ENCODE measurements at regions not wholly inside any gene's neighbourhood (a gene's known extent, or its start where the extent isn't known, plus 50 kb on each side); places are given as distances from the start of the nearest gene placed in this dataset.

GRCh38 chr2:181312515-181312927 lies 144.7 kb upstream of the ITGA4 start:
- DNase-seq (ENCODE audit: low read depth, low spot score), result no peak
- no peak overlapping the region for H3K4me3 ChIP-seq (ENCODE audit: low read length)

- H3K4me3 ChIP-seq (ENCODE audit: low read length), result no peak overlapping the region
- DNase-seq (ENCODE audit: low read depth, low spot score), result no peak
Measured at GRCh38 chr2:181313845-181314244, 143.3 kb upstream of the ITGA4 start.

GRCh38 chr2:181314551-181314950 lies 142.6 kb upstream of the ITGA4 start:
- H3K4me3 ChIP-seq (ENCODE audit: low read length), result no peak overlapping the region
- no peak for DNase-seq (ENCODE audit: low read depth, low spot score)

- H3K4me3 ChIP-seq (ENCODE audit: low read length), result no peak overlapping the region
- DNase-seq (ENCODE audit: low read depth, low spot score), result no peak
Measured at GRCh38 chr2:181317511-181317910, 139.7 kb upstream of the ITGA4 start.

GRCh38 chr2:181318504-181319280 lies 138.5 kb upstream of the ITGA4 start:
- no peak for DNase-seq (ENCODE audit: low read depth, low spot score)
- H3K4me3 ChIP-seq (ENCODE audit: low read length), result no peak overlapping the region

GRCh38 chr2:181319286-181319685 lies 137.9 kb upstream of the ITGA4 start:
- no peak overlapping the region for H3K4me3 ChIP-seq (ENCODE audit: low read length)

GRCh38 chr2:181320638-181321037 lies 136.5 kb upstream of the ITGA4 start:
- no peak for DNase-seq (ENCODE audit: low read depth, low spot score)

More at GRCh38 chr2:181319286-181319685, 137.9 kb upstream of the ITGA4 start:
- no peak for DNase-seq (ENCODE audit: low read depth, low spot score)

GRCh38 chr2:181324912-181325311 lies 132.3 kb upstream of the ITGA4 start:
- H3K4me3 ChIP-seq (ENCODE audit: low read length), result no peak overlapping the region
- no peak for DNase-seq (ENCODE audit: low read depth, low spot score)

More at GRCh38 chr2:181320638-181321037, 136.5 kb upstream of the ITGA4 start:
- H3K4me3 ChIP-seq (ENCODE audit: low read length), result no peak overlapping the region

GRCh38 chr2:181326661-181327060 lies 130.5 kb upstream of the ITGA4 start:
- H3K4me3 ChIP-seq (ENCODE audit: low read length), result no peak overlapping the region
- DNase-seq (ENCODE audit: low read depth, low spot score), result no peak

- DNase-seq (ENCODE audit: low read depth, low spot score), result no peak
- no peak overlapping the region for H3K4me3 ChIP-seq (ENCODE audit: low read length)
Measured at GRCh38 chr2:181330286-181330685, 126.9 kb upstream of the ITGA4 start.

GRCh38 chr2:181332044-181332605 lies 125.1 kb upstream of the ITGA4 start:
- no peak for DNase-seq (ENCODE audit: low read depth, low spot score)
- no peak overlapping the region for H3K4me3 ChIP-seq (ENCODE audit: low read length)

GRCh38 chr2:181334158-181334826 lies 122.9 kb upstream of the ITGA4 start:
- no peak overlapping the region for H3K4me3 ChIP-seq (ENCODE audit: low read length)
- DNase-seq (ENCODE audit: low read depth, low spot score), result no peak

GRCh38 chr2:181340891-181341290 lies 116.3 kb upstream of the ITGA4 start:
- DNase-seq (ENCODE audit: low read depth, low spot score), result no peak
- no peak overlapping the region for H3K4me3 ChIP-seq (ENCODE audit: low read length)

- H3K4me3 ChIP-seq (ENCODE audit: low read length), result no peak overlapping the region
- DNase-seq (ENCODE audit: low read depth, low spot score), result no peak
Measured at GRCh38 chr2:181341855-181342600, 115.2 kb upstream of the ITGA4 start.

GRCh38 chr2:181348107-181348837 lies 108.9 kb upstream of the ITGA4 start:
- no peak overlapping the region for H3K4me3 ChIP-seq (ENCODE audit: low read length)
- DNase-seq (ENCODE audit: low read depth, low spot score), result no peak

GRCh38 chr2:181352158-181352557 lies 105.0 kb upstream of the ITGA4 start:
- no peak overlapping the region for H3K4me3 ChIP-seq (ENCODE audit: low read length)
- no peak for DNase-seq (ENCODE audit: low read depth, low spot score)

- H3K4me3 ChIP-seq (ENCODE audit: low read length), result no peak overlapping the region
- DNase-seq (ENCODE audit: low read depth, low spot score), result no peak
Measured at GRCh38 chr2:181354626-181355025, 102.6 kb upstream of the ITGA4 start.

GRCh38 chr2:181356526-181357130 lies 100.6 kb upstream of the ITGA4 start:
- no peak for DNase-seq (ENCODE audit: low read depth, low spot score)
- H3K4me3 ChIP-seq (ENCODE audit: low read length), result no peak overlapping the region

- DNase-seq (ENCODE audit: low read depth, low spot score), result no peak
- no peak overlapping the region for H3K4me3 ChIP-seq (ENCODE audit: low read length)
Measured at GRCh38 chr2:181357979-181358378, 99.2 kb upstream of the ITGA4 start.

Measured in Jurkat, Clone E6-1 (cell line).